HG03045 (cell line): ENCODE measurements at regions not wholly inside any gene's neighbourhood (a gene's known extent, or its start where the extent isn't known, plus 50 kb on each side); places are given as distances from the start of the nearest gene placed in this dataset.
"Not testable (repeated sequence)": the region's sequence is repeated elsewhere in the genome, so short reads cannot be mapped to it uniquely, and the experiment has no call there.

Experiments used
- ATAC-seq: cut with Tn5 transposase; IDR thresholded peaks from one replicate; pipeline ENCODE4 v1.9.1; 2021; ENCODE audit warnings: mild to moderate bottlenecking, moderate library complexity; ENCODE audit not compliant: unreplicated experiment

- ATAC-seq = peak; percentile 3
These were observed 128.2 kb downstream of the SLC7A11 start for GRCh38 chr4:138113819-138114400.

DNA sequence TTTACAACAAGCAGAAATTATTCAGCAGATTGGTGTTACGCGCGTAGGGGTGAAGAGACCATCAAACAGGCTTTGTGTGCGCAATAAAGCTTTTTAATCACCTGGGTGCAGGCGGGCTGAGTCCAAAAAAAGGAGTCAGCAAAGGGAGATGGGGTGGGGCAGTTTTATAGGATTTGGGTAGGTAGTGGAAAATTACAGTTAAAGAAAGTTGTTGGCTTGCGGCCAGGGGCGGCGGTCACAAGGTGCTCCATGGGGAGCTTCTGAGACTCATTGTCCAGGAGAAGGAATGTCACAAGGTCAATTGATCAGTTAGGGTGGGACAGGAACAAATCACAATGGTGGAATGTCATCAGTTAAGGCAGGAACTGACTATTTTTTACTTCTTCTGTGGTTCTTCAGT, 129.3 kb downstream of the SLC7A11 start:
- not testable (repeated sequence) for ATAC-seq

- no peak for ATAC-seq
These were observed 129.8 kb downstream of the SLC7A11 start for GRCh38 chr4:138112389-138112788.

- no peak for ATAC-seq
These were observed 130.6 kb downstream of the SLC7A11 start for GRCh38 chr4:138111462-138112000.

DNA sequence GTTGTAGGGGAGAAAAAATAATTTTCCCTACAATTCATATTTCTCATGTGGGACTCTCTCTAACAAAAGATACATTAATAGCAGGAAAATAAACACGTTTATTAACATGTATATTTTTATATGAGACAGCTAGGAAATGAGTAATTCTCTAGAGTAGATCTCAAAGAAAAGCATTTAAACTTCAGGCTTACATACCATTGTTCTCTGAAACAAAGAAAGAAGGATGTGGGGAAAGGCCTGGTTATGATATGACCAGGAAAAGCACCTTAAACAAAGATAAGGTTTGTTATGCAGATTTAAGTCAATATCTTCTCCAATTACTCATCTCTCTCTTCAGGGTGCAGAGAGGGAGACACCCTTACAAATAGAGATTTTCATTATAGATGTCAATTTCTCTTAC, 131.3 kb downstream of the SLC7A11 start:
- no peak for ATAC-seq

DNA sequence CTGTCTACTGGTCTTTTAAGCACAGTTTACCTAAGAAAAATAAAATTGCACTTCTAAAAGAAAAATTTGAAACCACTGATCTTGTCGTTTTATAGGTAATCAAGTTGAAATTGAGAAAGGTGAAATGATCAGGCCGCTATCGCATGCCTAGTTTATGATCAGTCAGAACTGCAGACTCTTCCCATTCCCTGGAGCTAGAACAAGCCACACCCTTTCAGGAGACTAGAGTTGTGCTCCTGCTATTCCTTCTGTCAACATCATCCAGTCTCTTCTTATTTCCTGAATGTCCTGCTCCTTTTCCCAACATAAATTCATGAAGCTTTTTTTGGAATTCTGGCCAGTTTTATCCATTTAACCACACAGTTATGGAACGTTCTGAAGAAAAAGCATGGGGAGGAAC, 135.1 kb downstream of the SLC7A11 start:
- ATAC-seq = no peak

GRCh38 chr4:138105331-138105730, 136.8 kb downstream of the SLC7A11 start:
- ATAC-seq = no peak

- ATAC-seq = no peak
These were observed 137.9 kb downstream of the SLC7A11 start for GRCh38 chr4:138104284-138104680.

DNA sequence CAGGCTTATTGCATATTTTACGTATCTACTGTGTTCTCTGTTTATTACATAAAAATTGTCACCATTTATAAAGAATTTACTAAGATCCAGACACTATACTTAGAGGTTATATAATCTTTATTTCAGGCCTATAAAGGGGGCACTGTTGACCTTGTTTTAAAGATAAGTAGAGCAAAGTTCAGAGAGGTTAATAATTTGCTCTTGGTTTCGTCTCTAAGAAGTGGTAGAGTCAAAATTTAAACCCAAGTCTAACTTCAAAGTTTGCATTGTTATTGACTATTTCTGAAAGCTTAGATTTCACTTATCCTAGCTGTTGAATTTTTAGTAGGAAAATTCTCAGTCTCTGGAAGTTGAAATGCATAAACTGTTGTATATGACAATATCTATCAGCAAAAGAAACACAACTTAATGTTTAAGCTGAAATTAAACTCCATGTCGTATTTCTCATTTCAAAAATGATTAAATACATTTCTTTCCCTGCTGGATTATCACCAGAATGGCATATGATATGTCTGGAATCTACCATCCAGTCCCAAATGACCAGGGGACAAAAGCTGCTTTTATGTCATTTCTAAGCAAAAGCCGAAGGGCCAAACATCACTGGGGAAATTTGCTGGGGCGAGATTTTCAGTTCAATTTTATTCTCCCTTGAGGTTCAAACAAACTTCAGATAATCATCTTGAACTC, 138.4 kb downstream of the SLC7A11 start:
- ATAC-seq = no peak

DNA sequence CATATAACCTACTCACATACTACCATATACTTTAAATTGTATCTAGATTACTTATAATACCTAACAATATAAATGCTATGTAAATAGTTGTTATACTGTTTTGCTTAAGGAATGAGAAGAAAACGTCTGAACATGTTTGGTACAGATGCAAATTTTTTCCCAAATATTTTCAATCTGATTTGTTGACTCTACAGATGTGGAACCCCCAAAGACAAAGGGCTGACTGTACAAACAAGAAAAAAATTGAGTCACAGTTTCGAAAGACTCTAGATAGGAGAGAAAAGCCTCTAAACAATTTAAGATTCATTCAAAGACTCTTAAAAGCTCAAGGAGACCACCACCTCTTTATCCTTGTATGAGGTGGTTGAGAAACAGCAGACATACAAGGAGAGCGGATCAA, 142.8 kb downstream of the SLC7A11 start:
- no peak for ATAC-seq

DNA sequence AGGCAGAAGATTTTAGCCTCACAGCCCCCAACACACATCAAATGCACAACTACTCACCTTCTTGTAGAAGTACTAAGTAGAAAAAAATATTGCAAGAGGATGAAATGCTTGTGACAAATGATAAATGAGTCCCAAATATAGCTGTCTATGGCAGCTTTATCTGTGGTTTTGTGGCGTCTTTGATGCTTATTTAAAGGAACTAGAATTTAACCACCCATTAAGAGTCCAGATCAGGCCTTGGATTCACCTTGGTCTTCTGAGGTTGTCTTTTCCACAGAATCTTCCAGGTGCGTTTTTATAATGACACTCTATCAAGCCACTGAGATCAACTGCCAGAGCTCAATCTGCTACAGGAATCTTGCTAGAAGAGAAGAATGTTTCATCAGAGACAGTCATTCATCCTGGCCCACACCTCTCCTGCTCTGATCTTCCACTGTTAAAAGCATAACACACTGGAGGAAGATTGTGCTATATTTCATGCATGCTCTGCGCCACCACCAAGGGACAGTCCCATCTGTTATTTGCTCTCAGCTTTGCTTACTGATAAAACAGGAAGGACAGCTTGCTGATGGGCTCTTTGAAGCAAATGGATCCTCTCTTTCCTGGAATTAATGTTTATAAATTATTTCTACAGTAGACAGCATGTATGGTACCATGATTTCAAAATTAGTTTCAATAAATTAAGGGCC, 144.1 kb downstream of the SLC7A11 start:
- ATAC-seq = no peak

DNA sequence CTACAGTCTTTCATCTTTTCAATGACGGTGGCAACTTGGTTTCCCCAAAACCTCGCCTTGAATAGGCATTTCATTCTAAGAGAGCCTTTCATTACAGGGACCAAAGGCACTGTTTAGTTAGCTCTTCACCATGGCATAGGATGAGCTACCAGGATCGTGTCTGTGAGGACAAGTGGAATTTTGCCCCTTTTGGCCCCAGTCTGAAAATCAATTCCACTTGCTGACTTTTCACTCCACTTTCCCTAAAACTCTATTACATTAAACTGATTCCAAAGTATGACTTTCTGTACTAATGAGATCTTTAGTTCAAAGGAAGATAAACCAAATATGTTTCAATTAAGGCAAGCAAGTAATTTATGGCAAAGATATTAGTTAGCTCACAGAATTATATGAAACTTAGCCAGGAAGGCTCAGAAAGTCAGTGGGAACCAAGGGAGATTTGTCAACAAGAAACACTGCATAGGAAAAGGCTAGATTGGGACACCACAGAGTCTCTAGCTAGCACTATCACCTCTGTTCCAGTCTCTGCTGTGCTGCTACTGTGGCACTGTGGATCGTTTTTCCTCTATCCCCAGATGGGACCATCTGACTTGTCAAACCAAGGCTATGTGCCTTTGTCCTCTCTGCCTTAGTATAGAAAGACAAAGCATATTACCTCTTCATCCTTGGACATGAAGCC, 145.6 kb downstream of the SLC7A11 start:
- ATAC-seq = no peak

DNA sequence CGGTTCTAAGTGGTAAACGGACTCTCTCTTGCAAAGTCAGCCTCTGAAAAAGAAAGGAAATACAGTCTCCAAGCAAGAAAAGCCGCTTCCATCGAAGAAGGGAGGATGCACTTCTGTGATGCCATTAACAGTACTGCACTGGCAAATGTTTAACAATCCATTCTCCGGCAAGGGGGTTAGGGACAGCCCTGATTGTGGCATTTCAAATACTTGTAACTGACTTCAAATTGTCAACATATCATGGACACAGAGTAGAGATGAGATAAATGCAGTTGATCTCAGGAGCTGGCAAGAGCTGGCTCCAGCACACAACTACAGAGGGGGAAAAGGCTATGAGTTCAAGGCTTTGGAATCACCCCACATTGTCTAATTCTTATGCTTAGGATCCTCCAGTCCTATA, 146.8 kb downstream of the SLC7A11 start:
- no peak for ATAC-seq

DNA sequence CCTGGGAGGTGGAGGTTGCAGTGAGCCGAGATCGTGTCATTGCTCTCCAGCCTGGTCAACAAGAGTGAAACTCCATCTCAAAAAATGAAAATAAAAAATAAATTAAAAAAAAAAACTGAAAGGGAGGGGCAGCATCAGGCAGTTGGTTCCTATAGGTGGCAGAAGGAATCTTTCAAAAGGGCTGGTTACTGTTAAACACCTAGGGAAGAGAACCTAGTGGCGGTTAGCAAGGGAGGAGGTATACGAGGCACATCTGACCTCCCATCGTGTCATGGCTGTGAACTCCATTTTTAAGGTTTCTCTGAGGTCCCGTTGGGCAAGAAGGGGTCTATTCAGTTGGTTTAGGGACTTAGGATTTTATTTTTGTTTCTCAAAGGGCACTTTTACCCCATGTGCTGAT, 150.1 kb downstream of the SLC7A11 start:
- no peak for ATAC-seq

GRCh38 chr4:138090918-138091676, 151.1 kb downstream of the SLC7A11 start:
- no peak for ATAC-seq

- ATAC-seq = peak; percentile 82
These were observed 151.8 kb downstream of the SLC7A11 start for GRCh38 chr4:138090150-138090917.

- ATAC-seq = no peak
These were observed 153.5 kb downstream of the SLC7A11 start for GRCh38 chr4:138088449-138089208.

- no peak for ATAC-seq
These were observed 155.0 kb downstream of the SLC7A11 start for GRCh38 chr4:138087066-138087719.

- no peak for ATAC-seq
These were observed 155.5 kb downstream of the SLC7A11 start for GRCh38 chr4:138086611-138087041.
